Rectal smooth muscle tissue (tissue), 1 donor: ENCODE measurements at regions not wholly inside any gene's neighbourhood (a gene's known extent, or its start where the extent isn't known, plus 50 kb on each side); places are given as distances from the start of the nearest gene placed in this dataset.
"Not testable (repeated sequence)": the region's sequence is repeated elsewhere in the genome, so short reads cannot be mapped to it uniquely, and the experiment has no call there.

Source experiments
- H3K27ac ChIP-seq: one replicate; pipeline ENCODE4 v1.7.0; 2013; ENCODE audit warnings: low read depth, low read length, inconsistent platforms
- H3K27me3 ChIP-seq: one replicate; pipeline ENCODE4 v1.7.0; 2013; ENCODE audit warnings: low read length; ENCODE audit not compliant: control insufficient read depth, insufficient read depth
- H3K36me3 ChIP-seq: one replicate; pipeline ENCODE4 v1.7.0; 2013; ENCODE audit warnings: low read length; ENCODE audit not compliant: control insufficient read depth, insufficient read depth
- H3K4me1 ChIP-seq: one replicate; pipeline ENCODE4 v1.7.0; 2013; ENCODE audit warnings: low read length; ENCODE audit not compliant: control insufficient read depth, insufficient read depth
- H3K4me3 ChIP-seq: one replicate; pipeline ENCODE4 v1.7.0; 2013; ENCODE audit warnings: low read length
- H3K9ac ChIP-seq: one replicate; pipeline ENCODE4 v1.7.0; 2013; ENCODE audit warnings: low read length

GRCh38 chr16:65572156-65572555, 450.3 kb upstream of the CDH11 start:
- Histone ChIP-seq H3K4me1 (no peaks in the 10 kb centered on the region), H3K27ac (no peak overlapping the region), H3K4me3 (no peak overlapping the region), H3K36me3 (no peaks in the 10 kb centered on the region), H3K9ac (no peak overlapping the region), H3K27me3 (no peaks in the 10 kb centered on the region)

GRCh38 chr16:65570261-65570660, 448.4 kb upstream of the CDH11 start:
- Histone ChIP-seq H3K36me3 (no peaks in the 10 kb centered on the region), H3K4me3 (no peak overlapping the region), H3K27me3 (no peaks in the 10 kb centered on the region), H3K9ac (no peak overlapping the region), H3K4me1 (no peaks in the 10 kb centered on the region), H3K27ac (no peak overlapping the region)

DNA sequence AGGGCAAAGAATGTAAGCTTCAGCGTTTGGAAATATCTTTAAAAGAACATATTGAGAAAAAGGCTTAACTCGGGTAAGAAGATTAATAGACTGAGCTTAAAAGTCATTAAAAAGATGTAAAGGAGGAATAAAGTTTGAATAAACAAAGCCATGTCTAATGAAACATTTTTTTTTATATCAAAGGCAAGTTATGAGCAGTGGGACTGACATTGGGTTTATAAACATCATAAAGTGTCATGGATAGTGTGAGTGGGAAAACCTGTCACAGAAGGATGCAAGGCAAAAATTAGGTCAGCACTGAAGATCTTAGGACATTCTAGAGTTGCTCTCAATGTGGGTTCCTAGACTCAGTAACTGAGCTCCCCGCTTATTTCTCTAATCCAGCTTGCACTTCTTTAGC, 438.0 kb upstream of the CDH11 start:
- Histone ChIP-seq H3K36me3 (no peaks in the 10 kb centered on the region), H3K27ac (no peak overlapping the region), H3K4me3 (no peak overlapping the region), H3K27me3 (no peaks in the 10 kb centered on the region), H3K4me1 (no peaks in the 10 kb centered on the region), H3K9ac (no peak overlapping the region)

GRCh38 chr16:65549689-65550088, 427.8 kb upstream of the CDH11 start:
- H3K36me3 ChIP-seq, H3K4me3 ChIP-seq, H3K27me3 ChIP-seq, H3K9ac ChIP-seq, H3K4me1 ChIP-seq, H3K27ac ChIP-seq: not testable (repeated sequence)

GRCh38 chr16:65548470-65548869, 426.6 kb upstream of the CDH11 start:
- no peak overlapping the region for H3K4me3 ChIP-seq
- H3K4me1 ChIP-seq, result no peaks in the 10 kb centered on the region
- no peak overlapping the region for H3K27ac ChIP-seq
- no peak overlapping the region for H3K9ac ChIP-seq
- no peaks in the 10 kb centered on the region for H3K36me3 ChIP-seq
- H3K27me3 ChIP-seq, result no peaks in the 10 kb centered on the region

- H3K36me3 ChIP-seq, result no peaks in the 10 kb centered on the region
- H3K27me3 ChIP-seq, result no peaks in the 10 kb centered on the region
- H3K27ac ChIP-seq, result no peak overlapping the region
- H3K9ac ChIP-seq, result no peak overlapping the region
- H3K4me3 ChIP-seq, result no peak overlapping the region
- no peaks in the 10 kb centered on the region for H3K4me1 ChIP-seq
These were observed 426.0 kb upstream of the CDH11 start for GRCh38 chr16:65547772-65548446.

DNA sequence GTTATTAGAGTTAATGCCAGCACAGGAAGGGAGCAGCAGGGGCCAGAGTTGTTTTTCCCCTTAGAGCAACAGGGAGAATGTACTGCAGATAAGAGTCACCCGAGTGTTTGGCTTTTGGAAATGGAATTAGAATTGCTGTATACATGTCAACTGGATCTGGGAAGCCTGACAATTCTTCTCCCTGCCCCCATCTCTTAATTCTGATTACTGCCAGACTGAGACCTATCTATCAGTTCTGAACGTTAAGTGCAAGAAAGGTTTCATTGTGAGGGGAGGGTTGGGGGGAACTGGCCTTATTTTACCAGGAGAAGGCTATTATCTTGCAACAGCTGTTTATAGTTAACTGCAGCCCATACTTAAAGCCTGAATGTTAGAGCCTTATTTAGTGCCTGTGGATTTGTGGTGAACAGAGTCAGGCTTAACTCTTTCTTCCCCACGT, 424.5 kb upstream of the CDH11 start:
- no peak overlapping the region for H3K27ac ChIP-seq
- H3K36me3 ChIP-seq, result no peaks in the 10 kb centered on the region
- no peaks in the 10 kb centered on the region for H3K4me1 ChIP-seq
- no peak overlapping the region for H3K9ac ChIP-seq
- H3K27me3 ChIP-seq, result no peaks in the 10 kb centered on the region
- no peak overlapping the region for H3K4me3 ChIP-seq

DNA sequence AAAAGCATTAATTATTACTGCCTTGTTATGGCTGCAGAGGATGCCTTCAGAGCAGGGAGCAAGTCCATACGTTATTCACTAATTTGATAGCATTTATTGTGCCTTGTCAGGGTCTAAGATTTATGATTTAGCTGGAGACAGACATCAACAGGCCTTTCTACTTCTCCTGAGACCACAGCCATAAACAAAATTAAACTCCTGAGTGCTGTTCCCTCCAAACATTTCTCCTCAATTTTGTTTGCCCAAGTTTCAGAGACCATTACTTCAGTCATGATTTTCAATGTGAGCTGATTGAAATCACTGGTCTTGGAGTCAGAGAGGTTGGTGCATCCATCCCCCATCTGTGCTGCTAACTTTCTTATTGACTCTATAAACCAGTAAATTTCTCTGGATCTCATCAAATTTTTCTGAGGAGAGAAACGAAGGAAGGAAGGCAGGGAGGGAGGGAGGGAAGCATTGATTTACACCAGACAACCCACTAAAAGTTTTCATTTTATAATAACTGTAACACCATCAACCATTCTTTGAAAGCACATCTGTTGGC, 423.6 kb upstream of the CDH11 start:
- Histone ChIP-seq H3K27ac (no peak overlapping the region), H3K27me3 (no peaks in the 10 kb centered on the region), H3K36me3 (no peaks in the 10 kb centered on the region), H3K4me1 (no peaks in the 10 kb centered on the region), H3K9ac (no peak overlapping the region), H3K4me3 (no peak overlapping the region)

- no peak overlapping the region for H3K4me3 ChIP-seq
These were observed 422.2 kb upstream of the CDH11 start for GRCh38 chr16:65543781-65544740.

DNA sequence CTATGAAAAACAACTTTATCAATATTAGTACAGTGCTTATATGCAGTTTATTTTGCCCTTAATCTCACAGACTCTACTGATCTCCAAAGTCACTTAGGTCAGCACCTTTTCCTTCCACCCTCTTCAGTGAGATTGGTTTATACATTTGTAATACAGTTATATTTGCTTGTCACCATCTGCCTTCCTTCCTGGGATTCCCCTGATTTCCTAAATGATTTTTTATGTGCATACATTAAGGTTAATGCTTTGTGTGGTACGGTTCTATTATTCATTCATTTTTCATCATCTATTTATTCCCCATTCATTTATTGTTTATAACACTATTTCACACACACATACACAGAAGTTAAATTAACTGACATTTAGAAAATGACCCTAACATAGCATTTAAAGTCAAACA, 419.8 kb upstream of the CDH11 start:
- no peak overlapping the region for H3K9ac ChIP-seq
- H3K27ac ChIP-seq, result no peak overlapping the region

More at GRCh38 chr16:65543781-65544740, 422.2 kb upstream of the CDH11 start:
- no peaks in the 10 kb centered on the region for H3K27me3 ChIP-seq
- H3K4me1 ChIP-seq, result no peaks in the 10 kb centered on the region
- H3K27ac ChIP-seq, result no peak overlapping the region
- H3K9ac ChIP-seq, result no peak overlapping the region
- H3K36me3 ChIP-seq, result no peaks in the 10 kb centered on the region

DNA sequence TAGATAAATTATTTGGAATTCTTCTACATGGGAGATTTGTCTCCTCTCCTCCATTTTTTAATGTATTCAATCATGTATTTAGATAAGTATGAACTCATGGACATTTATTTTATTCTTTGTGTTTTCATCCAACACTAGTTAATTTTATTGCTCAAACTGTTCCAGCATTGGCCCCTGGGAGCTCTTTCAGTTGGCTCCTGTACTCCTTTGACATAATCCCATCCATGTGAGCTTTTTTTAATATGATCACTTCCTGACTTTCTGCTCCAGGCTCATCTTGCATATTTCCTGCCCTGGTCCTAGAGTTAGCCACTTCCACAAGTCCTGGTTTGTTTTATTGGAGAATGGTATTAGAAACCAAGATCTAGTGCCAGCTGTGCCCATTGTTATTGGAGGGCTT, 419.0 kb upstream of the CDH11 start:
- Histone ChIP-seq H3K27ac (no peak overlapping the region), H3K4me3 (no peak overlapping the region), H3K36me3 (no peaks in the 10 kb centered on the region), H3K9ac (no peak overlapping the region), H3K4me1 (no peaks in the 10 kb centered on the region), H3K27me3 (no peaks in the 10 kb centered on the region)

More for the DNA sequence above, 419.8 kb upstream of the CDH11 start:
- Histone ChIP-seq H3K27me3 (no peaks in the 10 kb centered on the region), H3K4me3 (no peak overlapping the region), H3K4me1 (no peaks in the 10 kb centered on the region), H3K36me3 (no peaks in the 10 kb centered on the region)

- Histone ChIP-seq H3K36me3 (no peaks in the 10 kb centered on the region), H3K4me1 (no peaks in the 10 kb centered on the region), H3K4me3 (no peak overlapping the region), H3K9ac (no peak overlapping the region), H3K27ac (no peak overlapping the region), H3K27me3 (no peaks in the 10 kb centered on the region)
These were observed 417.1 kb upstream of the CDH11 start for GRCh38 chr16:65538976-65539375.
